ENCODE measurements at regions not wholly inside any gene's neighbourhood (a gene's known extent, or its start where the extent isn't known, plus 50 kb on each side); places are given as distances from the start of the nearest gene placed in this dataset.

DNA sequence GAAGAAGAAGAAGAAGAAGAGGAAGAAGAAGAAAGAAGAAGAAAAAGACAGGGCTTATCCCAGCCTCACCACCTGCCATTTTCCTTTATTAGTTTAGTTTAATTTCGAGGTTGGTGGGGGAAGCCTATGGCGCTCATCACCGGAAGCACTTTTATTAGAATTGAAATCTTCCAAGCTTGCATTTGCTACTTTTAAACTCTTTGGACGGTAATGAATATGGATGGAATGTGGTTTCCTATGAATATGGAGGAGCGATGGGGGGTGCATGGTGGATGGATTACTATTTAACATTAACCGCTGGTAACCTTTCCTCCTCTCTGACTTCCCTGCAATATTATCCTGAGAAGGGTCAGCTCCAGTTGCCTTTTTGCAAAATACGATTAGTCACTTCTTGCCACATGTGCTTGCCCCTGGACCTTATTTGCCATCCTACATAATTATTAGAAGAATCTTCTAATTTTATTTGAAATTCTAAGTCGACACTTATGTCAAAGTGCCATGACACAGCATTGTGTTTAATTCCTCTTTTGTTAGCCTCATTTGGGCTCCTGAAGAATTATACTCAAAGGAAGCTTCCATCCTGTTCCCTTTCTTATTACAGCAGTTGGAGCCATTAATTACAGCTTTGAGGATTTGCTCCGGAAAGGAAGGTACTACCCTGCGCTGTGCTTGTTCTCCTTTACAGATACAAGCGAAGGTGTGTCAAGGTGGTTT is 424.5 kb downstream of the VRK1 start:
- DNase-seq (ENCODE audit: extremely low read depth, insufficient read length): no peak
- H3K36me3 ChIP-seq (ENCODE audit: control insufficient read depth, insufficient read depth, low read length): no peaks in the 10 kb centered on the region
- H3K4me3 ChIP-seq (replicated peaks; ENCODE audit: low read depth, low read length): no peak overlapping the region
- H3K27me3 ChIP-seq (replicated peaks; ENCODE audit: control insufficient read depth, insufficient read depth, low read length): no peaks in the 10 kb centered on the region
- TF ChIP-seq, protein P1, sequence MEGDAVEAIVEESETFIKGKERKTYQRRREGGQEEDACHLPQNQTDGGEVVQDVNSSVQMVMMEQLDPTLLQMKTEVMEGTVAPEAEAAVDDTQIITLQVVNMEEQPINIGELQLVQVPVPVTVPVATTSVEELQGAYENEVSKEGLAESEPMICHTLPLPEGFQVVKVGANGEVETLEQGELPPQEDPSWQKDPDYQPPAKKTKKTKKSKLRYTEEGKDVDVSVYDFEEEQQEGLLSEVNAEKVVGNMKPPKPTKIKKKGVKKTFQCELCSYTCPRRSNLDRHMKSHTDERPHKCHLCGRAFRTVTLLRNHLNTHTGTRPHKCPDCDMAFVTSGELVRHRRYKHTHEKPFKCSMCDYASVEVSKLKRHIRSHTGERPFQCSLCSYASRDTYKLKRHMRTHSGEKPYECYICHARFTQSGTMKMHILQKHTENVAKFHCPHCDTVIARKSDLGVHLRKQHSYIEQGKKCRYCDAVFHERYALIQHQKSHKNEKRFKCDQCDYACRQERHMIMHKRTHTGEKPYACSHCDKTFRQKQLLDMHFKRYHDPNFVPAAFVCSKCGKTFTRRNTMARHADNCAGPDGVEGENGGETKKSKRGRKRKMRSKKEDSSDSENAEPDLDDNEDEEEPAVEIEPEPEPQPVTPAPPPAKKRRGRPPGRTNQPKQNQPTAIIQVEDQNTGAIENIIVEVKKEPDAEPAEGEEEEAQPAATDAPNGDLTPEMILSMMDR (IDR thresholded peaks at IDR 0.05; ENCODE audit: insufficient read depth, low read length, poor library complexity, severe bottlenecking): no peak

DNA sequence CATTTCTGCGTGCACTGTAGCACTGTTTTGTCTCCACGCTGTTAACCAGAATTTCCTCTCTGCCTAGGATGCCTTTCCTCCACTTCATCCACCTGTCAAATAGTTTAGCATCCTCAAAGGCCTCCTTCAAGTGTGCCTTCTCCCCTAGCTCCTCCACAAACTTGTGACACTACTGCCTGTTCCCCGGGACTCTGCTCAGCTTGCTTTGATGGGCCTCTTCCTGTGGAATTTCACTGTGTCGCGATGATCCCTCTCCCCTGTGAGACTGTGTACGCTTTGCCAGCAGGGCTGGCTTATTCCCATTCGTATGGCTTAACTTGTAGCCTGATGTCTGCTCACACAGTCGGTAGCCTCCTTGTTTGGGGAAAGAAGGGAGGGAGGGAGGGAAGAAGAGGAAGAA is 426.8 kb downstream of the VRK1 start:
- Histone ChIP-seq H3K4me3 (replicated peaks; ENCODE audit: low read depth, low read length) (no peak overlapping the region), H3K27me3 (replicated peaks; ENCODE audit: control insufficient read depth, insufficient read depth, low read length) (no peaks in the 10 kb centered on the region), H3K36me3 (ENCODE audit: control insufficient read depth, insufficient read depth, low read length) (no peaks in the 10 kb centered on the region)
- TF ChIP-seq, protein P1 (IDR thresholded peaks at IDR 0.05; ENCODE audit: insufficient read depth, low read length, poor library complexity, severe bottlenecking): no peak
- DNase-seq (ENCODE audit: extremely low read depth, insufficient read length): no peak

DNA sequence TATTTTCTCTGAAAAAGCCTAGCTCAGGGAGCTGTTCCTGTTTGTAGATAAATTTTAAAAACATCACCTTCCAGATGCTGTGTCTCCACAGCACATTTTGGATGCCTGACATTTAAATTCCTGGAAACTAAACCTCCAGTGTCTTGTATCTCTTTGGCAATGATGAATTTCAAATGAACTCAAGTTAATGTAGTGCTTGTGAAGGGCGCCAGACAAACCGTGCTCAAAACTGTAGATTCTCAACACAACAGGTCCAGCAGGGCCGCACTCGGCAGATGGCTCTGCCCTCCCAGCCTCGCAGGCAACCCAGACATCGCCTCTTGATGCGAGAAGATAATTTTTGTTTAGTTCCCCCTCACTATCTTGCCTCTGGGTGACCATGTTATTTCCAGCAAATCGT is 432.9 kb downstream of the VRK1 start:
- H3K4me3 ChIP-seq (replicated peaks; ENCODE audit: low read depth, low read length): no peak overlapping the region
- TF ChIP-seq, protein P1 (IDR thresholded peaks at IDR 0.05; ENCODE audit: insufficient read depth, low read length, poor library complexity, severe bottlenecking): no peak
- DNase-seq (ENCODE audit: extremely low read depth, insufficient read length): no peak
- no peaks in the 10 kb centered on the region for H3K36me3 ChIP-seq (ENCODE audit: control insufficient read depth, insufficient read depth, low read length)
- no peaks in the 10 kb centered on the region for H3K27me3 ChIP-seq (replicated peaks; ENCODE audit: control insufficient read depth, insufficient read depth, low read length)

DNA sequence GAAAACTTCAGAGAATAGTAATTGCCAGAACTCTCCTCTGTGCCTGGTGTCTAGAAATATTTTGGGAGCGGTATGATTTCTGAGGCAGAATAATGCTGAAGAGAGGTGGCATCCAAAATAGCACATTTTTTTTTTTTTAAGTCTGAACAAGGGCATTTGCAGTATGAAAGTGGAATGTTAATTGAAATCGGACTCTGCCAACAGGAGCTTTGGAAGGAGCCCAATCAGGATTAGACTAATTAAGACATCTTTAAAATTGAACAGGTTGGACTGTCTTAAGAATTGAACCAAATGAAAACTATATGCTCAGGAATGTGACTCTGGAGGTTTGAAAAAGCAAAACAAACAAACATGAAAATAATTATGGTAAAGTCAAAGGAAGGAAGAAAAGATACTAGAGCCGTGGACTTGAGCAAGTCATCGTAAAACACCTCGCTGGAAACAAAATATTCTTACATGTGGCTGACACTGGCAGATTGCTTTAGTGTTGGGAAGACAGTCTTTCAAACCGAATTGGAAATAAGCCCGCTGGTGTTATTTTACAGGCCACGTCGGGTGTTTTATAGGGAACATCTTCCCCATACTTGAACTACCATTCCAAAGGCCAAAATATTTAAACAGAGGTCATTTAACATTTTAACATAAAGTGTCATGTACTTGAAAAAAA is 436.3 kb downstream of the VRK1 start:
- no peaks in the 10 kb centered on the region for H3K27me3 ChIP-seq (replicated peaks; ENCODE audit: control insufficient read depth, insufficient read depth, low read length)
- no peaks in the 10 kb centered on the region for H3K36me3 ChIP-seq (ENCODE audit: control insufficient read depth, insufficient read depth, low read length)
- no peak for DNase-seq (ENCODE audit: extremely low read depth, insufficient read length)
- TF ChIP-seq, protein P1 (IDR thresholded peaks at IDR 0.05; ENCODE audit: insufficient read depth, low read length, poor library complexity, severe bottlenecking): no peak
- H3K4me3 ChIP-seq (replicated peaks; ENCODE audit: low read depth, low read length): no peak overlapping the region

DNA sequence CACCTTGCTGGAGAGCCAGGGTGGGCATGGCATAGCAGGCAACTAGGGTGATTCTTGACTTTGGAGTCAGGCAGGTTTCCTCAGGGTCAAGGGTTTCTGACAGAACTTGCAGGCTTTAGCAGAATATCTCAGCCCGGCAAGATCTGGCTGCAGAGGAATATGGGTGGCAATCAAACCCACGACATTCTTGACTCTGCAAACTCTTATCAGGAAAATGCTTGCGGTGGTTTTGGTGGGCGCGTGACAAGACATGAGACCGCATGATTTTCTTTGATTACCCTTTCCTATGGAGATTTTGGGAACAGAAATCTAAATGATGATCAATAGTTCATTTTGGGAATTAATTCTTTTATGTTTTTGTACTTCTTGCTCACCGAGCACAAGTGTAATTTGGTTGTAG is 449.5 kb downstream of the VRK1 start:
- DNase-seq (ENCODE audit: extremely low read depth, insufficient read length): no peak
- H3K4me3 ChIP-seq (replicated peaks; ENCODE audit: low read depth, low read length): no peak overlapping the region
- H3K27me3 ChIP-seq (replicated peaks; ENCODE audit: control insufficient read depth, insufficient read depth, low read length): no peaks in the 10 kb centered on the region
- no peaks in the 10 kb centered on the region for H3K36me3 ChIP-seq (ENCODE audit: control insufficient read depth, insufficient read depth, low read length)
- TF ChIP-seq, protein P1 (IDR thresholded peaks at IDR 0.05; ENCODE audit: insufficient read depth, low read length, poor library complexity, severe bottlenecking): no peak

All from GM06990 (cell line).